SK-N-SH (cell line): ENCODE measurements at regions not wholly inside any gene's neighbourhood (a gene's known extent, or its start where the extent isn't known, plus 50 kb on each side); places are given as distances from the start of the nearest gene placed in this dataset.

Experiments used
- CTCF ChIA-PET: fragments of 300-600, 350-600 bp; formaldehyde crosslinking; extraction: SDS; loops from one replicate; lab custom pipeline; 2021; lab: Yijun Ruan, JAX
- POLR2A ChIA-PET: fragments of 350-600 bp; sonication (Branson Sonifier 250); formaldehyde crosslinking; extraction: SDS; loops from one replicate; lab custom pipeline; 2020; ENCODE audit warnings: antibody characterized with exemption, inconsistent platforms; lab: Yijun Ruan, JAX
- DNase-seq: peaks from one replicate; pipeline ENCODE4 v3.0.0; 2012
- H2AFZ ChIP-seq: fragments of 200-600 bp; sonication (generic); 2 replicates; pipeline ENCODE4 v1.8.1; 2016; ENCODE audit warnings: antibody characterized with exemption, mild to moderate bottlenecking, low read depth
- H3F3A ChIP-seq: fragments of 200-600 bp; sonication (generic); replicated peaks from 2 replicates; pipeline ENCODE3; 2016; ENCODE audit warnings: antibody characterized with exemption, mild to moderate bottlenecking; ENCODE audit not compliant: insufficient read depth
- H3K27ac ChIP-seq, 2 experiments: fragments of 200-500 bp in 1 of 2; fragments of 200-600 bp in 1 of 2; sonication (Bioruptor generic) in 1 of 2; sonication (generic), shearing (Covaris generic) in 1 of 2; 2 replicates each; pipeline versions ENCODE4 v1.5.1 to v1.6.1; 2014 to 2016; ENCODE audit warnings: low read depth in 2 of 2, inconsistent platforms in 1 of 2, low read length in 1 of 2, mild to moderate bottlenecking in 1 of 2, mixed read lengths in 1 of 2
- H3K27me3 ChIP-seq: fragments of 200-600 bp; sonication (generic), shearing (Covaris generic); 2 replicates; pipeline ENCODE4 v1.6.1; 2016; ENCODE audit warnings: mixed run types; ENCODE audit not compliant: insufficient read depth
- H3K36me3 ChIP-seq, 2 experiments: fragments of 200-500 bp in 1 of 2; fragments of 200-600 bp in 1 of 2; sonication (Bioruptor generic) in 1 of 2; sonication (generic) in 1 of 2; replicated peaks in 1 of 2; 2 replicates each; pipeline versions ENCODE3 to v1.5.1; 2014 to 2016; ENCODE audit warnings: low read length in 1 of 2, mild to moderate bottlenecking in 1 of 2; ENCODE audit not compliant: insufficient read depth in 2 of 2, control insufficient read depth in 1 of 2
- H3K4me1 ChIP-seq, 2 experiments: fragments of 200-500 bp in 1 of 2; fragments of 200-600 bp in 1 of 2; sonication (Bioruptor generic) in 1 of 2; sonication (generic), shearing (Covaris generic) in 1 of 2; 2 replicates each; pipeline versions ENCODE4 v1.5.1 to v1.6.1; 2014 to 2016; ENCODE audit warnings: low read depth in 1 of 2, low read length in 1 of 2, mixed run types in 1 of 2; ENCODE audit not compliant: insufficient read depth in 2 of 2, control insufficient read depth in 1 of 2
- H3K4me2 ChIP-seq: fragments of 200-600 bp; sonication (generic), shearing (Covaris generic); 2 replicates; pipeline ENCODE4 v1.6.1; 2017; ENCODE audit warnings: mixed run types
- H3K4me3 ChIP-seq, 2 experiments: fragments of 200-500 bp in 1 of 2; fragments of 200-600 bp in 1 of 2; sonication (Bioruptor generic) in 1 of 2; sonication (generic), shearing (Covaris generic) in 1 of 2; 2 replicates each; pipeline versions ENCODE4 v1.5.1 to v1.8.1; 2014 to 2016; ENCODE audit warnings: low read depth in 2 of 2, inconsistent platforms in 1 of 2, low read length in 1 of 2, mild to moderate bottlenecking in 1 of 2, mixed read lengths in 1 of 2, moderate library complexity in 1 of 2
- H3K79me2 ChIP-seq: fragments of 200-600 bp; sonication (generic); 2 replicates; pipeline ENCODE4 v1.8.1; 2017; ENCODE audit warnings: mild to moderate bottlenecking; ENCODE audit not compliant: insufficient read depth
- H3K9ac ChIP-seq: fragments of 200-600 bp; sonication (generic); 2 replicates; pipeline ENCODE4 v1.6.1; 2017; ENCODE audit warnings: mixed run types
- H3K9me2 ChIP-seq: fragments of 200-600 bp; sonication (generic); 2 replicates; pipeline ENCODE4 v1.6.1; 2017; ENCODE audit warnings: mixed run types
- H3K9me3 ChIP-seq: fragments of 200-600 bp; sonication (generic); 2 replicates; pipeline ENCODE4 v1.6.1; 2017; ENCODE audit warnings: mixed run types, mild to moderate bottlenecking, moderate library complexity
- H4K20me1 ChIP-seq: fragments of 200-600 bp; sonication (generic); 2 replicates; pipeline ENCODE4 v1.6.1; 2017; ENCODE audit warnings: mild to moderate bottlenecking, mixed run types; ENCODE audit not compliant: insufficient read depth
- EP300 ChIP-seq, 2 experiments: IDR thresholded peaks; 2 replicates each; pipeline versions ENCODE4 v1.4.0 to v1.6.1; 2012; ENCODE audit warnings: borderline replicate concordance in 1 of 2, low read depth in 1 of 2, low read length in 1 of 2
- GATA2 ChIP-seq: sonication (generic); formaldehyde crosslinking; IDR thresholded peaks from 2 replicates; pipeline ENCODE4 v1.5.0; 2020; ENCODE audit warnings: mild to moderate bottlenecking, missing genetic modification reagents
- MXI1 ChIP-seq: IDR thresholded peaks from 2 replicates; pipeline ENCODE4 v1.6.1; 2012; ENCODE audit warnings: mild to moderate bottlenecking, low read depth, low read length, improper control_type of control experiment
- POLR2AphosphoS5 ChIP-seq: IDR thresholded peaks from 2 replicates; pipeline ENCODE4 v1.6.1; 2012; ENCODE audit warnings: low read depth, low read length
- RAD21 ChIP-seq: IDR thresholded peaks from 2 replicates; pipeline ENCODE4 v1.6.1; 2012; ENCODE audit warnings: mild to moderate bottlenecking, low read length
- REST ChIP-seq: IDR thresholded peaks from 2 replicates; pipeline ENCODE4 v1.6.1; 2012; ENCODE audit warnings: mild to moderate bottlenecking, low read depth, low read length, moderate library complexity
- SIN3A ChIP-seq: IDR thresholded peaks from 2 replicates; pipeline ENCODE4 v1.6.1; 2012; ENCODE audit warnings: low read depth, mild to moderate bottlenecking, low read length, moderate library complexity, borderline replicate concordance
- SMC3 ChIP-seq: IDR thresholded peaks from 2 replicates; pipeline ENCODE4 v1.6.1; 2012; ENCODE audit warnings: low read depth, low read length, improper control_type of control experiment
- YY1 ChIP-seq: IDR thresholded peaks from 2 replicates; pipeline ENCODE4 v1.4.0; 2012; ENCODE audit warnings: low read depth, mild to moderate bottlenecking
- WGBS: methylation state at CpG from one replicate; pipeline ENCODE4 v1.1.6; 2017; ENCODE audit warnings: low lambda C conversion rate; 5-methylcytosine and 5-hydroxymethylcytosine counted together

- Histone ChIP-seq H2AFZ (no peak overlapping the region), H4K20me1 (no peaks in the 10 kb centered on the region), H3K36me3 (no peaks in the 10 kb centered on the region), H3F3A (no peaks in the 10 kb centered on the region), H3K79me2 (no peaks in the 10 kb centered on the region), H3K4me1 (peaks cover 0 to 2% of the 10 kb centered on the region in 2 experiments; a peak in 2 of 4 replicates), H3K9me3 (no peaks in the 10 kb centered on the region), H3K9me2 (no peaks in the 10 kb centered on the region), H3K27ac (no peak overlapping the region), H3K27me3 (no peaks in the 10 kb centered on the region), H3K4me2 (no peak overlapping the region), H3K4me3 (no peak overlapping the region), H3K9ac (no peak overlapping the region)
- ChIA-PET POLR2A (no interaction called here), CTCF (no interaction called here)
- TF ChIP-seq SIN3A (no peak), RAD21 (no peak), EP300 (IDR thresholded peaks at IDR 0.05; ENCODE audit: borderline replicate concordance in 1 of 2, low read depth in 1 of 2, low read length in 1 of 2) (no peak)
- DNase-seq, result no peak
- whole genome bisulfite sequencing, result 68% methylated on average over 7 of the region's 7 CpGs
Measured at GRCh38 chr2:204265681-204266181, 279.5 kb upstream of the PARD3B start.

- H3K27me3 ChIP-seq, result no peaks in the 10 kb centered on the region
- H3K9ac ChIP-seq, result no peak overlapping the region
- no peak overlapping the region for H2AFZ ChIP-seq
- POLR2A ChIA-PET, result no interaction called here
- CTCF ChIA-PET, result interaction anchor here (0.6 kb wide), 1 partner anchor 15 kb away, joined by 3 read pairs; no protein-coding TSS in a partner anchor
- H3K4me3 ChIP-seq, result no peak overlapping the region
- H3K27ac ChIP-seq, result no peak overlapping the region
- no peaks in the 10 kb centered on the region for H4K20me1 ChIP-seq
- no peaks in the 10 kb centered on the region for H3K36me3 ChIP-seq
- H3K4me1 ChIP-seq, result no peaks in the 10 kb centered on the region; a peak in 2 of 4 replicates
- H3K9me3 ChIP-seq, result no peaks in the 10 kb centered on the region
- no peak for DNase-seq
- no peak overlapping the region for H3K4me2 ChIP-seq
- H3F3A ChIP-seq, result no peaks in the 10 kb centered on the region
- 75% methylated on average over 5 of the region's 5 CpGs for WGBS
- TF ChIP-seq YY1, result no peak
- H3K79me2 ChIP-seq, result no peaks in the 10 kb centered on the region
- no peaks in the 10 kb centered on the region for H3K9me2 ChIP-seq
Measured at GRCh38 chr2:204268458-204268857, 276.8 kb upstream of the PARD3B start.

- Histone ChIP-seq H3K4me2 (no peak overlapping the region), H3K36me3 (no peaks in the 10 kb centered on the region), H3K27ac (no peak overlapping the region), H3K79me2 (no peaks in the 10 kb centered on the region), H4K20me1 (no peaks in the 10 kb centered on the region), H3K9me2 (no peaks in the 10 kb centered on the region), H3K9me3 (no peaks in the 10 kb centered on the region), H3K27me3 (no peaks in the 10 kb centered on the region), H2AFZ (no peak overlapping the region), H3F3A (no peaks in the 10 kb centered on the region), H3K4me3 (no peak overlapping the region), H3K9ac (no peak overlapping the region), H3K4me1 (peaks cover 0 to 3% of the 10 kb centered on the region in 2 experiments; a peak in 2 of 4 replicates)
- ChIA-PET POLR2A (no interaction called here), CTCF (interaction anchor here (1.8 kb wide), 1 partner anchor 8 kb away, joined by 7 read pairs; no protein-coding TSS in a partner anchor)
- no peak for TF ChIP-seq GATA2 (CRISPR knock-in tag)
- no peak for TF ChIP-seq REST
- no peak for TF ChIP-seq POLR2AphosphoS5
- TF ChIP-seq MXI1, result no peak
- no peak for TF ChIP-seq SMC3
- WGBS, result 39% methylated on average over 3 of the region's 3 CpGs
- DNase-seq, result no peak
Measured at GRCh38 chr2:204268971-204269370, 276.3 kb upstream of the PARD3B start.
